PC-3 (cell line): ENCODE measurements at regions not wholly inside any gene's neighbourhood (a gene's known extent, or its start where the extent isn't known, plus 50 kb on each side); places are given as distances from the start of the nearest gene placed in this dataset.

Experiments
- CTCF ChIP-seq: fragments of 300-600 bp; sonication (generic); conservative IDR thresholded peaks from 2 replicates; pipeline ENCODE4 v1.5.1; 2017; ENCODE audit warnings: antibody characterized with exemption, low read depth, mild to moderate bottlenecking, low read length
- EZH2 ChIP-seq: fragments of 300-600 bp; sonication (generic); IDR thresholded peaks from one replicate; pipeline ENCODE4 v1.6.1; 2017; ENCODE audit warnings: antibody characterized with exemption, mild to moderate bottlenecking, low read length; ENCODE audit not compliant: unreplicated experiment

- TF ChIP-seq CTCF, result no peak
- no peak for TF ChIP-seq EZH2
These were observed 1698.4 kb upstream of the PCDH10 start for GRCh38 chr4:131450572-131451209.
